GM19438 (cell line): ENCODE measurements at regions not wholly inside any gene's neighbourhood (a gene's known extent, or its start where the extent isn't known, plus 50 kb on each side); places are given as distances from the start of the nearest gene placed in this dataset.
"Not testable (repeated sequence)": the region's sequence is repeated elsewhere in the genome, so short reads cannot be mapped to it uniquely, and the experiment has no call there.

ENCODE experiments used
- ATAC-seq: cut with Tn5 transposase; IDR thresholded peaks from one replicate; pipeline ENCODE4 v1.9.1; 2021; ENCODE audit warnings: low read depth; ENCODE audit not compliant: unreplicated experiment

DNA sequence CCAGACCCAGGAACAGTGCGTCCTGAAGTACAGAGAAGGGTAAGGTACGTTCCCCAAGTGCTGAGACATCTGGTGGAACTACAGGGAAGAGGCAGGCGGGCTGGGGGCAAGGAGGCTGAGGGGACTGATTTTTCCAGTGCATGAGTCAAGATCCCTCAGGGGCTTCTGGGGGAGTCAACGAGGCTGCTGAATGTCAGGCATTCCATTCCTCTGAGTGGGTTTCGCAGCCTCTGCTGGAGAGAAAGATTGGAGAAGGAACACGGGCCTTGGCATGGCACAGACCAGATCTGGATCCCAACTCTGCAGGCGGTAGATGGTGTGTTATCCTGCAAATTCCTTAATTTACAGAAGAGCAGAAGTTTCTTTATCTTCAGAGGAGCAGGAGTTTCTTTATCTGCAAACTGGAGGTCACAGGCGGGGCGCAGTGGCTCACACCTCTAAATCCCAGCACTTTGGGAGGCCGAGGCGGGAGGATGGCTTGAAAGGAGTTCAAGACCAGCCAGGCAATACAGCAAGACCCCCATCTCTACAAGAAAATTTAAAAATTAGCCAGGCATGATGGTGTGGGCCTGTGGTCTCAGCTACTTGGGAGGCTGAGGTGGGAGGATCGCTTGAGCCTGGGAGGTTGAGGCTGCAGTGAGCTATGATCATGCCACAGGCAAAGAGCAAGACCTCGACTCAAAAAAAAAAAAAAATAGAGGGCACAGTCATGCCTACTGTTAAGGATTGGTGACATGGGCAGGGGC, 132.6 kb upstream of the MAP1LC3B2 start:
- no peak for ATAC-seq

DNA sequence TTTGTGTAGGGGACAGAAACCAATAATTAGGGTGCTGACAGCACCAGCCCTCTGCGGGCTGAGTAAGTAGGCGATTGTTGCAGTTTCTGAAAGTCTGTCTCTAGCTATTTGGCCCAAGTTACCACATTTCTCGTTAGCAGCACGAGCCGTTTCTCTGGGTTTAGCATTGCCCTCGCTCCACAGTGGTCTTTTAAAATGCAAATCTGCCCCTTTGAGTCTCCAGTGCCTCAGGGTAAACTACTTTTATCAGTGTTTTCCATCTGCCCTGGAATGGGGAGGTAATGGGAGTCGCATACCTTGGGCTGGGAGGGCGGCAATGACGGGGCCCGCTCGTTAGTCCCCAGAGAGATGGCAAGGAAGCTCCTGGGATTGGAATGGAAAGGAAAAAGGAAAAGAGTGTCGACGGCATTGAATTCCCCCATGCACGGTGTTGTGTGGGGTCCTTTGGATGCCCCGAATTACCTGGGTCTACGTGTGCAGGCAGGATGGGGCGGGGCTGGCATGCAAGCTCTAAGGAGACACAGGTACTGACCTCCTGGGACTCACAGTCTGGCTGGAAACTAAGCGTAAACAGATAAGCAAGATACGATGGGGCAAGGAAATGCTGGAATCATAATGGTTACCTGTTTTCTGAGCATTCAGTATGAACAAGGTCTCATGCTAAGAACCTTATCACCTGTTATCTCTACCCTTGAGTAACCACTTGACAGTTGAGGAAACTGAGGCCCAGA, 131.8 kb upstream of the MAP1LC3B2 start:
- ATAC-seq, result no peak

DNA sequence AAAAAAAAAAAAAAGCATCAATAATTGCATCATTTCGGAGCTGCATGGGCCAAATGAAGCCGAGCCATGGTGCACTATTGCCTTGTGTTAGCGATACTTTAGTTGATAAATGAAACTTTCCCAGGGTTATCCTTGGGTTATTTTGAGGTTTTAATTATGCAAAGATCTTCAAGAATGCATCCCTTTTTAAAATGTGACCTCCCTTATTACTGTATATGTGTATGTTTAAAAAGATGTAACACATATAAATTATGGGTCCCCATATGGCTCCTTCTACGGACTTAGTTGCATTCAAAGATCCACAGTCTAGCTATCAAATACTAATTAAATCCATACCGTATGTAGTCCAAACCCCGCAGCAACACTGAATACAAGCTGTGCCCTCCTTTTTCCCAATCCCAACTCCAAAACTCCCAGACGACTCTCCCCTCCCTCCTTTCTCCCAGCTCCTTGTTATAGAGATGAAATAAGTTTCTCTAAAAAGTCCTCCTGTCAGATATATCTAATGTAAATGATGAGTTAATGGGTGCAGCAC, 129.3 kb upstream of the MAP1LC3B2 start:
- ATAC-seq, result no peak

DNA sequence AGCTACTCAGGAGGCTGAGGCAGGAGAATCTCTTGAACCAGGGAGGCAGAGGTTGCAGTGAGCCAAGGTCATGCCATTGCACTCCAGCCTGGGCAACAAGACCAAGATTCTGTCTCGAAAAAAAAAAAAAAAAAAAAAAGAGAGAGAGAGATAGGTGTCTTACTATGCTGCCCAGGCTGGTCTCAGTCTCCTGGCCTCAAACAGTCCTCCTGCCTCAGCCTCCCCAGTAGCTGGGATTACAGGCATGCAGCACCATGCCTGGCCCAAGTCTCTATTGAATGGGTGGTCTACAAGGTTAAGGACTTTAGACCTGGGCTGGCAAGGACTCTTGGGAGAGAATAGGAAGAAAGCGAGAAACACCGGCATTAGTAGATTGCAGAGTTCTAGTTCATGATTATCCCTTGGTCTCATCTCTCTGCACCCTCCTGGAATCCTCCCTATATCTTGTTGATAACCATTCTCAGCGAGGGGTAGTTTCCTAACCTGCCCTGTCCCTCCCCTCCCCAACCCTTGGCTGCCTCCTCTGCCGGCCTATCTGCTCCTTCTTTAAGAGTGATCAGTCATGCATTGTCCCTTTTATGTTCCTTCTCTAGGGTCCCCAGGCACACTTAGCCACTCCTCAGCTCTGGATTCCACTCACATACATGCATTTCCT, 128.1 kb upstream of the MAP1LC3B2 start:
- ATAC-seq, result no peak

DNA sequence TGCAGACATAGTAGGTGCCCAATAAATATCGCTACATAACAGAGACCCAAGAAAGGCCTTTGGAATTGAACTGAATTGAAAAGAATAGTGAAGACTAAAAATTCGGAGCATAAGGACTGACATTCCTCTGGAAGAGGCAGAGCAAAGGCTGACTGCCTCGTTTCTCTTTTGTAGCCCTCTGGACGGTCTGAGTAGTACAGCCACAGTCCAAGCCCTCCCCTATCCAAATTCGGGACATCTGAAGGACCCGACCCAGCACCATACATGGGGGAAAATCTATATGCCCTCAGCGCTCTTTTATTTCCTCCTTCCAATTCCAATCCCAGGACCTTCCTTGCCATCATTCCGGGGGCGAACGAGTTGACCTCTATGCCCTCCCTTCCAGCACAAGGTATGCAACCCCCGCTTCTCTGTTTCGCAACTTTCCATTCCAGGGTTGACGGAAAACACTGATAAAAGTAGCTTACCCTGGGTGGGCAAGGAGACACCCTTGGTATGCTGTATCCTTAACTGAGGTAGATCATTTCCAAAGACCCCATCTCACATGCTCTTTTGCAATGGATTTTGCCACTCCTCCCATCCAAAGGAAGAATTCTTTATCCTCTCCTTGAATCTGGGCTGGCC, 127.4 kb upstream of the MAP1LC3B2 start:
- ATAC-seq, result no peak

DNA sequence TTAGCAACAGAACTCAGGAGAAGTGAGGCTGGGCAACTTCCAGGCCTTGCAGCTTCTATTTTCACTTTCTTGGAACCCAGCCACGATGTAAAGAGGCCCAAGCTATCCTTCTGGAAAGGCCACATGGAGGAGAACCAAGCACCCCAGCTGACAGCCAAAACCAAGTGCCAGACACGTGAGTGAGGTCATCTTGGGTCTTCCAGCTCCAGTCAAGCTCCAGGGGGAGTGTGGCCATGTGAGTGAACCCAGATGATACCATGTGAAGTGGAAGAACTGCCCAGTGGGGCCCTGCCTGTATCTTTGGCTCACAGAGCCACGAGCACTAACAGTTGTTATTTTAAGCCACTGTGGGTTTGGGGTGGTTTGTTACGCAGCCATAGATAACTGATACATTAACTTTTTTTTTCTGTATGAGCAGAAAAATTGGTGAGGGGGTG, 126.8 kb upstream of the MAP1LC3B2 start:
- no peak for ATAC-seq

DNA sequence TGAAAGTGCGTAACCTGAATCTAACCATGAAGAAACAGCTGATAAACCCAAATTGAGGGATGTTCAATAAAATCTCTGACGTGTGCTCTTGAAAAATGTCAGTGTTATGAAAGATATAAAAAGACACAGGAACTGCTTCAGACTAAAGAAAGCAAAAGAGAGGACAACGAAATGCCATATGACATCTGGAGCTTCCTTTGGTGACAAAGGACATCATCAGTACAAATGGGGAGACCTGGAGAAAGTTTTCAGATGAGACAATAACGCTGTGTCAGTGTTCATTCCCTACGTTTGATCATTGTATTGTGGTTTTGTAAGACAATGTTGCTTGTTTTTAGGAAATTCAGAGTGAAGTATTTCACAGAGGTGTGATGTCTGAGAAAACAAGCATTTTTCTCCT, 125.9 kb upstream of the MAP1LC3B2 start:
- no peak for ATAC-seq

DNA sequence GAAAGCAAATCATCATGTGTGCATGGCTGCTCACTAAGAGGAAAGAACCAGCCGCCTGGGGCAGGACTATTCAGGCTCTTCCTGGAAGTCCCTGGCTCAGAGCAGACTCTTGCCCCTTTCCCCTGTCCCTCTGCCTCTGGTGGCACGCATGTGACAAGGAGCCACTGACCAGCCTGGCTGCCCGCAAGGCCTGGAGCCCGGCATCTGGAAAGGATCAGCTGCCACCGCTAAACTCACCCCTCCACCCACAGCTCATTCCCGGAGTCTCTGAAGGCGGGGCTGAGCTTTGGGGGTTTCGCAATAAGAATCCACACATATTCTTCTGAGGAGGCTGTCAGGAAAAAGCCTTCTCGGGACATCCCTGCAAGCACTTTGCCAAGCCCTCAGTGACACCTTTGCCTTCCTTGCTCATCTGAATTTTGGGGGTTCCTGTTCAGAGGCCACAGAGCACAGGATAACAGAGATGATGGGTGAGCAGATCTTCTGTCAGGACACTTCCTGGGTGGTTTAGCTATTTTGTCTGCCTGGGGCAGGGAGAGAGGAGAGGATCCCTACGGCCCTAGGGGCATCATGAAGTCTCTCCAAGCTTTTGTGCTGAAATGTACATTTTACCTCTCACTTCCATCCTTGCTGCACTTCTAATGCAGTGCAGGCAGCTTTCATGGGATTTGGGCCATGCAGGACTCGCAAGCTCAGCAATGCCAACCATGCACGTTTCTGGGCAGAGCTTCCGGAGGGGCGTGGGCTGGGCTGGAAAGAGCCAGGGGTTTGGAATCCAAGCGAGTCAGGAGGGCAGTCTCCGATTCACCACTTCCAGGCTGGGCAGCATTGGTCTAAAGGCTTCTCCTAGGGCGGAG, 124.8 kb upstream of the MAP1LC3B2 start:
- no peak for ATAC-seq

DNA sequence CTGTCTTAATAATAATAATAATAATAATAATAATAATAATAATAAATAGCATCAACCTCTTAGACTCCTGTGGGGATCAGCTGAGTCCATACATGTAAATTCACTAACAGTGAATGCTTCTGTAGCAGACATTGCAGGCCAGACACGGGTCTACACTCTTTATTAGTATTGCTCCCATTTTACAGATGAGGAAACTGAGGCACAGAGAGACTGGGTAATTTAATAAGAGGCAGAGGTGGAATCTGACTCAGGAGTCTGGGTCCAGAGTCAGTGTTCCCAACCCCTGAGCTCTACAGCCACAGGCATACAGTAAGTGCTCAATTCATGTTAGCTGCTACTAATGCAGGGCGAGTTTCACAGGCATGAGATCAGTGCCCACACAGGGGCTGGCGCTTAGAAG, 123.2 kb upstream of the MAP1LC3B2 start:
- no peak for ATAC-seq

DNA sequence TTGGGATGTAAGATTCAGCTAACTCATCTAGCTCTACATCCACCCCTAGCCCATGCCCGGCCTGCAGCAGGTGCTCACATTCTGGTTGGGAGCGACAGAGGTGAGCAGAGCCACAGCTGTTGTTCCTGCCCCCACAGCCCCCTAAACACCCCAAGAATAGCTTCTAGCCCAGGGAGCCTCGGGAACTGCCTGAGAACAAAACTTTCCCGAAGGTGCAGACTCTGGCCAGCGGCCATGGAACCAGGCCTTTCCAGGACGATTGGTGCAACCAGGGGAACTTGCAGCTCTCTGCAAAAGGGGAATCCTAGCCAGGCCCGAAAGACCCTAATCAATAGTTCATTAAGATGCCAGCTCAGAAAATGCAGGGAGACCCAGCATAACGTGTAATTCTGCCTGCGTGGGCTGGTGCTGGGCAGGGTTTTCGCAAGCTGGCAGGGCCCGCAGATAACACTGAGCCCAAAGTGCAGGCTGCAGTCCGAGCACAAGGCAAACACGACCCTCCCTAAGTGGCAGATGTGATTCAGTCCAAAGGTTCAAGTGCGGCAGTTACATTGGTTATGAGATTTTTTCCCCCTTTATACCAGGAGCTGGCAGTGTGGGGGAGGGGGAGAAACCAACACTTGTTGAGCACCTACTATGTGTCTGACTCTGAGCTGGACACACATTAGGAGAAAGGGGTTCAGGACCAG, 122.5 kb upstream of the MAP1LC3B2 start:
- no peak for ATAC-seq

DNA sequence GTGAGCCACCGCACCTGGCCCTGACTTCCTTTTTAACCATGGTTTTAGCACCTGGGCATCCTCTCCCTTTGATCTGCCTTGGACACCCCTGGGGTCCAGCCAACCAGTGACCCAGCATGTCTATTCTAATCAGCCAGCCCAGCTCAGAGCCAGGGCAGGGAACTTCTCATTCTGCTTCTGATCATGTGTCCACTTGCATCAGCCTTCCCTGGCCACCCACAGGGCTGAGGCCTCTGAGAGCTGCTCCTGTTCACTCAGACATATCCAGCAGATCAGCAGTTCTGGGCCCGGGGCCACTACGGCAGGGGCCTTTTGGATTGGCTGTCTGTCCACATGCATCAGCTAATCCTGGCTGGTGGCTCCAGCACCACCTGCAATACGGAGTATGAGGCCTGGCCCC, 117.9 kb upstream of the MAP1LC3B2 start:
- ATAC-seq, result no peak

DNA sequence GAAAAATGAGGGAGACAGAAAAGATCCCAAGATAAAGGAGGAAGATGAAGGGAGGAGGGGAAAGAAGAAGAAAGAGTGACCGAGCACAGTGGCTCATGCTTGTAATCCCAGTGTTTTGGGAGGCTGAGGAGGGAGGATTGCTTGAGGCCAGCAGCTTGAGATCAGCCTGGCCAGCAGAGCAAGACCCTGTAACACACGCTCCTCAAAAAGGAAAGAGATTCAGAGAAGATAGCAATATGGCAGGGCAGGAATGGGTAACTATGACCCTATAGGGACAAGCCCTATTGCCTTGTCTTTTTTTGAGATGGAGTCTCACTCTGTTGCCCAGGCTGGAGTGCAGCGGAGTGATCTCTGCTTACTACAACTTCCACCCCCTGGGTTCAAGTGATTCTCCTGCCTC, 116.9 kb upstream of the MAP1LC3B2 start:
- no peak for ATAC-seq

DNA sequence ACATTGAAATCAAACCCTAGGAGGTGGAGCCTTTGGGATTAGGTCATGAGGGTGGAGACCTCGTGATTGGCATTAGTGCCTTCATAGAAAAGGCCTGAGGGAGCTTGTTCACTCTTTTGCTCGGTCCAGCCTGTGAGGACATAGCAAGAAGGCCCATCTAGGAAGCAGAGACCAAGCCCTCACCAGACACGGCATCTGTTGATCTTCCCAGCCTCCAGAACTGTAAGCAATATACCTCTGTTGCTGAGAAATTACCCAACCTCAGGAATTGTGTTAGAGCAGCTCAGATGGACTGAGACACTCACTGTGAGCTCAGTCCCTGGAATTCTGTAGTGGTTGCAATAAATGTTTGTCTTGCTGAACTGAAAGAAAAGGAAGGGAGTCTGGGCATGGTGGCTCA, 116.2 kb upstream of the MAP1LC3B2 start:
- ATAC-seq, result no peak

DNA sequence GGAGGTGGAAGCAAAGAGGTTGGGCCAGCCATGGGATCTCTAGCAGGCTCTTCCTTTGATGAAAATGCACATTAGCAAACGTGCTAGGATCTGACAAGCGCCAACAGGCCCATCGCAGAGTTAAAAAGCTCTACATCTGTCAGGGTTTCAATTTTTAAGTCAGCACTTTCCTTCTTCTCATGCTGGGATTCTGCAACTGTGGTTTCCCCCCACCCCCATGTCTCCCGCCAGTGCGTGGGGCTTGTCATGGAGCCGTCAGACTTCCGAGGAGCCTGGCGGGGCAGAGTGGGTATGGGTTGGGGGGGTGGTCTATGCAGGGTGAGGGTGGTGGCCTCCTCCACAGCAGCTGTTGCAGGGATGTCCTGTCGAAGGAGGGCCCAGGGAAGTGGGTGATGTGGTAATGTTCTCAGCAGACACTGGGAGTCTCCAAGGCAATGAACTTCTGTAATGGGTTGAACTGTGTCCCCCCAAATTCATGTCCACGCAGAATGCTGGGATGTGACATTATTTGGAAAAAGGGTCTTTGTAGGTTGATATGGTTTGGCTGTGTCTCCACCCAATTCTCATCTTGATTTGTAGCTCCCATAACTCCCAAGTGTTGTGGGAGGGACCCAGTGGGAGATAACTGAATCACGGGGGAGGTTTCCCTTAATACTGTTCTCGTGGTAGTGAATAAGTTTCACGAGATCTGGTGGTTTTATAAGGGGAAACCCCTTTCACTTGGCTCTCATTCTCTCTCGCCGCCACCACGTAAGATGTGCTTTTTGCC, 115.2 kb upstream of the MAP1LC3B2 start:
- ATAC-seq, result no peak

DNA sequence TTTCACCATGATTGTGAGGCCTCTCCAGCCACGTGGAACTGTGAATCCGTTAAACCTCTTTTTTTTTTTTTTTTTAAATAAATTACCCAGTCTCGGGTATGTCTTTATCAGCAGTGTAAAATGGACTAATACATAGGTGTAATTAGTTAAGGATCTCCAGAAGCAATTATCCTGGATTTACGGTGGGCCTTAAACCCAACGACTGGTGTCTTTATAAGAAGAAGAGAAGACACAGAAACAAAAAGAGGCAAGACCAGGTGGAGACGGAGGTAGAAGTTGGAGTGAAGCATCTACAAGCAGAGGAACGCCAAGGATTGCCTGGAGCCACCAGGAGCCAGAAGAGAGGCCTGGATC, 114.6 kb upstream of the MAP1LC3B2 start:
- ATAC-seq, result no peak

DNA sequence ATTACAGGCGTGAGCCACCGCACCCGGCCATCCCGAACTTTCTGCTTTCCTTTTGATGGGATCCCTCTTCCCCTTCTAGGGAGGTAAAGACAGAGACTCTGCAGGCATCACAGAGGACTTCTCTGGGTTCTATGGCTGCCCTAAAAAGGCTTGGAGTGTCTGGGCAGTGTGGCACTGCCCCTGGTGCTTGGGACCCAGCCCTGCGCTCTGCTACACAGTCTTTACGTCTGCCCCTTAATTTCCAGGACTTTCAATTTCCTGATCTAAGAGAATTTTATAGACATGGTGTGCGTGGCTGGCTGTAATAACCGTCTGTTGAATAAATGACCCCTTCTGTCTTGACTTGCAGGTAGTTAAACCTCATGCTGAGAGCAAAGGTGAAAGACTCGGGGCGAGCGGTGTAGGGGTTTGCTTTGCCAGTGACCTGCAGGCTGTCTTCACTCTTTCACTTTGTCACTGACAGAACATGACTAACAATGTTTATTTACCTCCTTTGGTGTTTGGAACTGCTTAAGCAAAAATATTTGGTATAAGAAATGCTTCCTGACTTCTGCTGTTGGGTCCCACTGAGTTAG, 110.9 kb upstream of the MAP1LC3B2 start:
- ATAC-seq, result no peak

DNA sequence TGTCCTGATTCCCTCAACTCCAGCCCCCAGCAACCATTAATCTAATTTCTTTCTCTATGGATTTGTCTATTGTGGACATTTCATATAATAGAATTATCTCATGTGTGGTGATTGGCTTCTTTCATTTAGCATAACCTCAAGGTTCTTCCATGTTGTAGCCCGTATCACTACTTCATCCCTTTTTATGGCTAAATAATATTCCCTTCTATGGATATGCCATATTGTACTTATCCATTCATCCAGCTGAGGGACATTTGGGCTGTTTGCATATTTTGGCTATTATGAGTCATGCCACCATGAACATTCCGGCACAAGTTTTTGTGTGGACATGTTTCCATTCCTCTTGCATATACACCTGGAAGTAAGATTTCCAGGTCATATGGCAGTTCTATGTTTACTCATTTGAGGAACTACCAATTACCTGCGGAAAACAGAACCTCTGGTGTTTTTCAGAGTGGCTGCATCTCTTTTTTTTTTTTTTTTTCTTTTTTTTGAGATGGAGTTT, 108.7 kb upstream of the MAP1LC3B2 start:
- no peak for ATAC-seq

DNA sequence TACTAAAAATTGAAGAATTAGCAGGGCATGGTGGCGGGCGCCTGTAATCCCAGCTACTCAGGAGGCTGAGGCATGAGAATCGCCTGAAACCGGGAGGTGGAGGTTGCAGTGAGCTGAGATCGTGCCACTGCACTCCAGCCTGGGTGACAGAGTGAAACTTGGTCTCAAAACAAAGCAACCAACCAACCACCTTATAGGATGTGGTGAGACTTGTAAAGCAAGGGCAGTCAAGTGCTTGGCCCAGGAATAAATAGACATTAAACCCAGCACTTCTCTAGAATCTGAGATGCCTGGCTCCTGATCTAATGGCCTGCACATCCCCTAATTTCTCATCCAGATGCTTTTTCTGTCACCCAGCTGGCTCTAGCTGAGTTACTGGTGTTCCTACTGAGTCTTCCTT, 106.2 kb upstream of the MAP1LC3B2 start:
- ATAC-seq, result not testable (repeated sequence)
